Suprapubic skin (tissue), 3 donors: ENCODE measurements at regions not wholly inside any gene's neighbourhood (a gene's known extent, or its start where the extent isn't known, plus 50 kb on each side); places are given as distances from the start of the nearest gene placed in this dataset.

Experiments
- EP300 ChIP-seq: sonication (generic); formaldehyde crosslinking; IDR thresholded peaks from one replicate; pipeline ENCODE4 v1.6.1; 2017; ENCODE audit warnings: antibody characterized with exemption
- TF ChIP-seq, protein P1 (sequence below), 2 donors: fragments of 200-600 bp in 1 of 2; fragments of 450-650 bp in 1 of 2; sonication (generic) in 1 of 2; IDR thresholded peaks; one replicate each; pipeline ENCODE4 v1.5.1; 2016 to 2019; ENCODE audit warnings: antibody characterized with exemption in 2 of 2, mild to moderate bottlenecking in 1 of 2, moderate library complexity in 1 of 2

DNA sequence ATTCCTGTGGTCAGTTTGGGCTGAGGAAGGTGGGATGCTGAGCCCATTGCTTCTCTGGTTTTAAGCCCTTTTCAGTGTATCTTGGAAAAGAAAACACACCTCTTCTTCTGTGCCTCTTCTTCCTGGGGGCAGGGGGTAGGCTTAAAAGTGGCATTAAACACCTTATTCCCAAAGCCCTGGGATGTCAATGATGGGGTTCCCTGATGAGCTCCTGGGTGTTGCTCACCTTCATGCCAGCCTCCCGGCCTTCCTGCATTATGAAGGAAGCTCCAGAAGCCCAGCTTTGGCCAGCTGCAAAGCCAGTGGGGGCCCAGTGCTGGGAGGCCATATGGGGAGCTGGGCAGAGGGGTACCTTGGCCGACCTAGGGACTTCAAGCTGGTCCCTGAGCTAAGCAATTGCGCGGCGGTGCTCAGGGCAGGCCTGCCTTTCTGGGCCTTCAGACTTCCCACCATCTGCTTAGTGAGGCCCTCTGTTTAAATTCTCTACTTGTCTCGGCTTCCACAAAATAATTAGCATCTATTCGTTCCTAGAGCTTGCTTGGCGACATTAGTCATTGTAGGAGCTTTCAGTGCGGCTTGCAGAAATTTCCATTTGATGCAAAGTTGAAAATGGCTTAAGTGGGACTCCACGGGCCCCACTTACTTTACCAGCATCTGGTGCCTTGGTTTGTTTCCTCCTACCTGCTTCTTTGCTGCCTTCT is 121.7 kb upstream of the NLRP1 start:
- TF ChIP-seq, protein P1, sequence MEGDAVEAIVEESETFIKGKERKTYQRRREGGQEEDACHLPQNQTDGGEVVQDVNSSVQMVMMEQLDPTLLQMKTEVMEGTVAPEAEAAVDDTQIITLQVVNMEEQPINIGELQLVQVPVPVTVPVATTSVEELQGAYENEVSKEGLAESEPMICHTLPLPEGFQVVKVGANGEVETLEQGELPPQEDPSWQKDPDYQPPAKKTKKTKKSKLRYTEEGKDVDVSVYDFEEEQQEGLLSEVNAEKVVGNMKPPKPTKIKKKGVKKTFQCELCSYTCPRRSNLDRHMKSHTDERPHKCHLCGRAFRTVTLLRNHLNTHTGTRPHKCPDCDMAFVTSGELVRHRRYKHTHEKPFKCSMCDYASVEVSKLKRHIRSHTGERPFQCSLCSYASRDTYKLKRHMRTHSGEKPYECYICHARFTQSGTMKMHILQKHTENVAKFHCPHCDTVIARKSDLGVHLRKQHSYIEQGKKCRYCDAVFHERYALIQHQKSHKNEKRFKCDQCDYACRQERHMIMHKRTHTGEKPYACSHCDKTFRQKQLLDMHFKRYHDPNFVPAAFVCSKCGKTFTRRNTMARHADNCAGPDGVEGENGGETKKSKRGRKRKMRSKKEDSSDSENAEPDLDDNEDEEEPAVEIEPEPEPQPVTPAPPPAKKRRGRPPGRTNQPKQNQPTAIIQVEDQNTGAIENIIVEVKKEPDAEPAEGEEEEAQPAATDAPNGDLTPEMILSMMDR (IDR thresholded peaks at IDR 0.05): no peak
- TF ChIP-seq EP300: no peak
